Peyer's patch (tissue), 4 donors: ENCODE measurements at regions not wholly inside any gene's neighbourhood (a gene's known extent, or its start where the extent isn't known, plus 50 kb on each side); places are given as distances from the start of the nearest gene placed in this dataset.

Source experiments
- DNase-seq, 3 donors: peaks; one replicate each; pipeline ENCODE4 v3.0.0-alpha.2; 2017 to 2019
- H3K27ac ChIP-seq, 4 donors: fragments of 200-600 bp; sonication (generic); one replicate each; pipeline ENCODE4 v1.5.1; 2016 to 2019
- H3K27me3 ChIP-seq, 2 donors: fragments of 200-600 bp; sonication (generic); one replicate each; pipeline ENCODE4 v1.5.1; 2019
- H3K36me3 ChIP-seq, 3 donors: fragments of 200-600 bp; sonication (generic); one replicate each; pipeline ENCODE4 v1.5.1; 2016 to 2019
- H3K4me1 ChIP-seq, 4 donors: fragments of 200-600 bp; sonication (generic); one replicate each; pipeline ENCODE4 v1.5.1; 2016 to 2019
- H3K4me3 ChIP-seq, 4 donors: fragments of 200-600 bp; sonication (generic); 1 replicate in 3 of 4; 2 replicates in 1 of 4; pipeline ENCODE4 v1.5.1; 2016 to 2019; ENCODE audit warnings: mild to moderate bottlenecking in 1 of 4
- H3K9me3 ChIP-seq, 4 donors: fragments of 200-600 bp; sonication (generic); one replicate each; pipeline ENCODE4 v1.5.1; 2016 to 2019; ENCODE audit warnings: mild to moderate bottlenecking in 1 of 4
- CTCF ChIP-seq, 6 experiments: fragments of 450-650 bp in 4 of 6; fragments of 200-600 bp in 2 of 6; sonication (generic) in 1 of 6; IDR thresholded peaks; one replicate each; pipeline ENCODE4 v1.5.1; 2017 to 2019; ENCODE audit warnings: antibody characterized with exemption in 6 of 6, mild to moderate bottlenecking in 3 of 6, moderate library complexity in 1 of 6
- POLR2A ChIP-seq, 2 donors: fragments of 450-650 bp; IDR thresholded peaks; one replicate each; pipeline ENCODE4 v1.5.1; 2017; ENCODE audit warnings: antibody characterized with exemption in 2 of 2, mild to moderate bottlenecking in 2 of 2, moderate library complexity in 2 of 2

- H3K36me3 ChIP-seq = no peaks in the 10 kb centered on the region
- TF ChIP-seq CTCF (IDR thresholded peaks at IDR 0.05) (no peak), POLR2A (IDR thresholded peaks at IDR 0.05) (no peak)
- no peak overlapping the region for H3K27ac ChIP-seq
- H3K27me3 ChIP-seq = no peaks in the 10 kb centered on the region
- H3K4me1 ChIP-seq = no peaks in the 10 kb centered on the region
- no peak for DNase-seq
- H3K9me3 ChIP-seq = no peaks in the 10 kb centered on the region
- no peak overlapping the region for H3K4me3 ChIP-seq
These were observed 565.9 kb upstream of the FBXO33 start for GRCh38 chr14:39998114-39998513.

GRCh38 chr14:39991041-39991440 lies 558.8 kb upstream of the FBXO33 start:
- H3K27me3 ChIP-seq = no peaks in the 10 kb centered on the region
- H3K4me1 ChIP-seq = no peaks in the 10 kb centered on the region
- TF ChIP-seq POLR2A (IDR thresholded peaks at IDR 0.05) (no peak), CTCF (IDR thresholded peaks at IDR 0.05) (no peak)
- no peak overlapping the region for H3K27ac ChIP-seq
- H3K9me3 ChIP-seq = no peaks in the 10 kb centered on the region
- no peaks in the 10 kb centered on the region for H3K36me3 ChIP-seq
- no peak for DNase-seq
- no peak overlapping the region for H3K4me3 ChIP-seq

- no peak overlapping the region for H3K4me3 ChIP-seq
- H3K9me3 ChIP-seq = no peaks in the 10 kb centered on the region
- TF ChIP-seq POLR2A (IDR thresholded peaks at IDR 0.05) (no peak), CTCF (IDR thresholded peaks at IDR 0.05) (peak in 3 of 6 experiments; percentile 25 to 73 (median 51))
- H3K4me1 ChIP-seq = no peaks in the 10 kb centered on the region
- H3K27me3 ChIP-seq = no peaks in the 10 kb centered on the region
- DNase-seq = no peak
- no peaks in the 10 kb centered on the region for H3K36me3 ChIP-seq
- no peak overlapping the region for H3K27ac ChIP-seq
These were observed 556.7 kb upstream of the FBXO33 start for GRCh38 chr14:39988939-39989338.

- DNase-seq = no peak
- Histone ChIP-seq H3K4me1 (no peaks in the 10 kb centered on the region), H3K27ac (no peak overlapping the region), H3K27me3 (no peaks in the 10 kb centered on the region), H3K36me3 (no peaks in the 10 kb centered on the region), H3K4me3 (no peak overlapping the region), H3K9me3 (no peaks in the 10 kb centered on the region)
- TF ChIP-seq POLR2A (IDR thresholded peaks at IDR 0.05) (no peak), CTCF (IDR thresholded peaks at IDR 0.05) (no peak)
These were observed 552.1 kb upstream of the FBXO33 start for GRCh38 chr14:39984323-39984722.

GRCh38 chr14:39977198-39977597 lies 545.0 kb upstream of the FBXO33 start:
- TF ChIP-seq POLR2A (IDR thresholded peaks at IDR 0.05) (no peak), CTCF (IDR thresholded peaks at IDR 0.05) (no peak)
- DNase-seq = no peak
- Histone ChIP-seq H3K4me1 (no peaks in the 10 kb centered on the region), H3K4me3 (no peak overlapping the region), H3K9me3 (no peaks in the 10 kb centered on the region), H3K36me3 (no peaks in the 10 kb centered on the region), H3K27me3 (no peaks in the 10 kb centered on the region), H3K27ac (no peak overlapping the region)

- TF ChIP-seq POLR2A (IDR thresholded peaks at IDR 0.05) = no peak
- TF ChIP-seq CTCF (IDR thresholded peaks at IDR 0.05) = no peak
- H3K36me3 ChIP-seq = no peaks in the 10 kb centered on the region
- H3K4me3 ChIP-seq = no peak overlapping the region
- no peaks in the 10 kb centered on the region for H3K27me3 ChIP-seq
- H3K9me3 ChIP-seq = no peaks in the 10 kb centered on the region
- no peak overlapping the region for H3K27ac ChIP-seq
- H3K4me1 ChIP-seq = no peaks in the 10 kb centered on the region
- no peak for DNase-seq
These were observed 541.8 kb upstream of the FBXO33 start for GRCh38 chr14:39974036-39974435.
